ENCODE measurements at regions not wholly inside any gene's neighbourhood (a gene's known extent, or its start where the extent isn't known, plus 50 kb on each side); places are given as distances from the start of the nearest gene placed in this dataset.

DNA sequence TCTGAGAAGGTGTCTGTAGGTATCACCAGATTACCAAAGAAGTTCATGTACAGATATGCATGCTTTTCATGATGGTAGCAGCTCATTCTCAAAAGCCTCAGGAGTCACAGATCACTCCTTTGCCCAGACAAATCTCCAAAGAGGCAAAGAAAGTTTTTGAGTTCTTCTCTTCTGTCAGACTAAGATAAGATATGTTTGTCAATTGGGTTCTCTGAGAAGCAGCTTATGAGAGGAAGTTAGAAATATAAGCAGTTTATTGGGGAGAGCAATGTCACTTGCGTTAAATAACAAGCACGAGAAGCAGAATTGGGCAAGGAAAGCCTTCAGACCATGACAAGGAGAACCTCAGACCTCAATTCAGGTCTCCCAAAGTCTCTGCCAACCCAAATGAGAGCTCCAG, 219.2 kb upstream of the KLF4 start:
- H3K9me3 ChIP-seq (replicated peaks; ENCODE audit: control insufficient read depth, insufficient read depth, low read length): no peaks in the 10 kb centered on the region
- BruUV-seq (replicated peaks): no TSS peak
- FAIRE-seq: no peak
- H3K9me1 ChIP-seq (replicated peaks; ENCODE audit: control insufficient read depth, extremely low read depth, insufficient read depth, low read length): no peaks in the 10 kb centered on the region
- H3K4me3 ChIP-seq (replicated peaks in 1 of 3; ENCODE audit: insufficient read depth in 1 of 3, low read depth in 1 of 3, low read length in 3 of 3): no peak overlapping the region
- no peaks in the 10 kb centered on the region for H4K20me1 ChIP-seq (replicated peaks; ENCODE audit: control insufficient read depth, extremely low read depth, insufficient read depth, low read length)
- H3K36me3 ChIP-seq (ENCODE audit: control insufficient read depth in 2 of 2, extremely low read depth in 1 of 2, insufficient read depth in 2 of 2, low read length in 2 of 2): no peaks in the 10 kb centered on the region
- no peak overlapping the region for H3K27ac ChIP-seq (ENCODE audit: insufficient read depth, low read depth, low read length)
- POLR2A ChIA-PET: no interaction called here
- H3K4me2 ChIP-seq (ENCODE audit: insufficient read depth, low read length): no peak overlapping the region
- no peak for DNase-seq (ENCODE audit: low read depth, low spot score)
- dilution Hi-C loops (cut with MboI; ENCODE audit: extremely low pct_ligation_motif_present, low sequenced_read_pairs): no loop called here
- no peak overlapping the region for H3K9ac ChIP-seq (replicated peaks; ENCODE audit: extremely low read depth, insufficient read depth, low read length)
- CTCF ChIA-PET: interaction anchor here (0.8 kb wide), 1 partner anchor 43 kb away, joined by 3 read pairs; no protein-coding TSS in a partner anchor
- H3K4me1 ChIP-seq (ENCODE audit: control insufficient read depth, extremely low read depth, insufficient read depth, low read length): peaks cover 16% of the 10 kb centered on the region
- intact Hi-C loops (cut with micrococcal nuclease): no loop called here
- peaks cover 19 to 29% of the 10 kb centered on the region in 2 experiments for H3K27me3 ChIP-seq (ENCODE audit: control insufficient read depth in 2 of 2, insufficient read depth in 2 of 2, low read length in 2 of 2)
- H3K79me2 ChIP-seq (ENCODE audit: control insufficient read depth, insufficient read depth, low read length): no peaks in the 10 kb centered on the region
- TF ChIP-seq EZH2 (IDR thresholded peaks at IDR 0.05; ENCODE audit: borderline replicate concordance, low read depth, low read length, severe bottlenecking): no peak
- TF ChIP-seq POLR2AphosphoS5 (IDR thresholded peaks at IDR 0.05; ENCODE audit: insufficient read depth, low read depth, low read length): no peak
- no peak for TF ChIP-seq GATA2 (IDR thresholded peaks at IDR 0.05; ENCODE audit: insufficient read depth, insufficient read length, low read depth, low read length)
- TF ChIP-seq MYC (IDR thresholded peaks at IDR 0.05; ENCODE audit: low read depth, low read length): no peak
- TF ChIP-seq, protein P1, sequence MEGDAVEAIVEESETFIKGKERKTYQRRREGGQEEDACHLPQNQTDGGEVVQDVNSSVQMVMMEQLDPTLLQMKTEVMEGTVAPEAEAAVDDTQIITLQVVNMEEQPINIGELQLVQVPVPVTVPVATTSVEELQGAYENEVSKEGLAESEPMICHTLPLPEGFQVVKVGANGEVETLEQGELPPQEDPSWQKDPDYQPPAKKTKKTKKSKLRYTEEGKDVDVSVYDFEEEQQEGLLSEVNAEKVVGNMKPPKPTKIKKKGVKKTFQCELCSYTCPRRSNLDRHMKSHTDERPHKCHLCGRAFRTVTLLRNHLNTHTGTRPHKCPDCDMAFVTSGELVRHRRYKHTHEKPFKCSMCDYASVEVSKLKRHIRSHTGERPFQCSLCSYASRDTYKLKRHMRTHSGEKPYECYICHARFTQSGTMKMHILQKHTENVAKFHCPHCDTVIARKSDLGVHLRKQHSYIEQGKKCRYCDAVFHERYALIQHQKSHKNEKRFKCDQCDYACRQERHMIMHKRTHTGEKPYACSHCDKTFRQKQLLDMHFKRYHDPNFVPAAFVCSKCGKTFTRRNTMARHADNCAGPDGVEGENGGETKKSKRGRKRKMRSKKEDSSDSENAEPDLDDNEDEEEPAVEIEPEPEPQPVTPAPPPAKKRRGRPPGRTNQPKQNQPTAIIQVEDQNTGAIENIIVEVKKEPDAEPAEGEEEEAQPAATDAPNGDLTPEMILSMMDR (IDR thresholded peaks at IDR 0.05; ENCODE audit: extremely low read depth in 1 of 2, insufficient read depth in 1 of 2, low read depth in 1 of 2, low read length in 2 of 2): no peak
- TF ChIP-seq POLR2A (IDR thresholded peaks at IDR 0.05; ENCODE audit: low read depth, low read length): no peak
- H2AFZ ChIP-seq (ENCODE audit: low read depth, low read length): no peak overlapping the region

DNA sequence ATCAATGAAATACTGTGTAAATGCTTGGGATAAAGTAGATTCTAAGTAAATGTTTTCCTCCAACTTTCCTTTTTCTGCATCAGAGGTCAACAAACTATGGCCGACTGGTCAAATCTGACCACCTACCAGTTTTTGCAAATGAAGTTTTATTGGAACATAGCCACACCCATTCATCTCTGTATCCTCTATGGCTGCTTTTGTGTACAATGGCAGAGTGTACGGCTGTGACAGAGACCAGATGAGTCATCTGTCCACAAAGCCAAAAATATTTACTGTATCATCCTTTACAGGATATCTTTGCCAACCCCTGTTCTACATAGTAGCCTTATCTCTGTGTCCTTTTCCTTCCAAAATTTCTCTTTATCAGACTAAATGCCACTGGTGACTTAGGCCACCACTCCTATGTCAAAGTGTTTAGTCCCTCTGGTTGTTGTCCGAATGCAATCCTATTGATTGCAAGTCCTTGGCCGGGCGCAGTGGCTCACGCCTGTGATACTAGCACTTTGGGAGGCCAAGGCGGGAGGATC, 218.4 kb upstream of the KLF4 start:
- Histone ChIP-seq H3K9ac (replicated peaks; ENCODE audit: extremely low read depth, insufficient read depth, low read length) (no peak overlapping the region), H2AFZ (ENCODE audit: low read depth, low read length) (no peak overlapping the region), H3K9me1 (replicated peaks; ENCODE audit: control insufficient read depth, extremely low read depth, insufficient read depth, low read length) (no peaks in the 10 kb centered on the region), H3K4me3 (replicated peaks in 1 of 3; ENCODE audit: insufficient read depth in 1 of 3, low read depth in 1 of 3, low read length in 3 of 3) (no peak overlapping the region), H3K27ac (ENCODE audit: insufficient read depth, low read depth, low read length) (no peak overlapping the region), H3K9me3 (replicated peaks; ENCODE audit: control insufficient read depth, insufficient read depth, low read length) (no peaks in the 10 kb centered on the region), H3K27me3 (ENCODE audit: control insufficient read depth in 2 of 2, insufficient read depth in 2 of 2, low read length in 2 of 2) (peaks cover 19 to 29% of the 10 kb centered on the region in 2 experiments), H3K4me1 (ENCODE audit: control insufficient read depth, extremely low read depth, insufficient read depth, low read length) (peaks cover 16% of the 10 kb centered on the region), H4K20me1 (replicated peaks; ENCODE audit: control insufficient read depth, extremely low read depth, insufficient read depth, low read length) (no peaks in the 10 kb centered on the region), H3K4me2 (ENCODE audit: insufficient read depth, low read length) (no peak overlapping the region), H3K79me2 (ENCODE audit: control insufficient read depth, insufficient read depth, low read length) (no peaks in the 10 kb centered on the region), H3K36me3 (ENCODE audit: control insufficient read depth in 2 of 2, extremely low read depth in 1 of 2, insufficient read depth in 2 of 2, low read length in 2 of 2) (no peaks in the 10 kb centered on the region)
- dilution Hi-C loops (cut with MboI; ENCODE audit: extremely low pct_ligation_motif_present, low sequenced_read_pairs): no loop called here
- POLR2A ChIA-PET: no interaction called here
- intact Hi-C loops (cut with micrococcal nuclease): no loop called here
- TF ChIP-seq MYC (IDR thresholded peaks at IDR 0.05; ENCODE audit: low read depth, low read length) (no peak), GATA2 (IDR thresholded peaks at IDR 0.05; ENCODE audit: insufficient read depth, insufficient read length, low read depth, low read length) (no peak), FOS (IDR thresholded peaks at IDR 0.05; ENCODE audit: borderline replicate concordance, insufficient read depth, low read length) (no peak), JUN (IDR thresholded peaks at IDR 0.05; ENCODE audit: borderline replicate concordance, insufficient read depth, insufficient read length, low read depth) (no peak), EZH2 (IDR thresholded peaks at IDR 0.05; ENCODE audit: borderline replicate concordance, low read depth, low read length, severe bottlenecking) (no peak), POLR2AphosphoS5 (IDR thresholded peaks at IDR 0.05; ENCODE audit: insufficient read depth, low read depth, low read length) (no peak), POLR2A (IDR thresholded peaks at IDR 0.05; ENCODE audit: low read depth, low read length) (no peak)
- TF ChIP-seq, protein P2, sequence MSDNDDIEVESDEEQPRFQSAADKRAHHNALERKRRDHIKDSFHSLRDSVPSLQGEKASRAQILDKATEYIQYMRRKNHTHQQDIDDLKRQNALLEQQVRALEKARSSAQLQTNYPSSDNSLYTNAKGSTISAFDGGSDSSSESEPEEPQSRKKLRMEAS (IDR thresholded peaks at IDR 0.05; ENCODE audit: insufficient read depth, insufficient read length): no peak
- TF ChIP-seq, protein P1 (IDR thresholded peaks at IDR 0.05; ENCODE audit: extremely low read depth in 1 of 2, insufficient read depth in 1 of 2, low read depth in 1 of 2, low read length in 2 of 2): no peak
- CTCF ChIA-PET: no interaction called here
- no peak for DNase-seq (ENCODE audit: low read depth, low spot score)
- no peak for FAIRE-seq
- no TSS peak for BruUV-seq (replicated peaks)

Data from endothelial cell of umbilical vein (primary cell).